ENCODE measurements at regions not wholly inside any gene's neighbourhood (a gene's known extent, or its start where the extent isn't known, plus 50 kb on each side); places are given as distances from the start of the nearest gene placed in this dataset.

GRCh38 chr14:21875791-21876190 lies 202.2 kb upstream of the OR4E1 start:
- H3K4me1 ChIP-seq, result no peaks in the 10 kb centered on the region
- H3K27me3 ChIP-seq, result no peaks in the 10 kb centered on the region
- intact Hi-C loops (cut with DNase I; ENCODE audit: low total_unique reads), result no loop called here
- H3K36me3 ChIP-seq, result no peaks in the 10 kb centered on the region
- DNase-seq, result no peak
- H3K4me3 ChIP-seq, result no peak overlapping the region
- no peak overlapping the region for H3K27ac ChIP-seq
- no peaks in the 10 kb centered on the region for H3K9me3 ChIP-seq
- TF ChIP-seq, protein P1, sequence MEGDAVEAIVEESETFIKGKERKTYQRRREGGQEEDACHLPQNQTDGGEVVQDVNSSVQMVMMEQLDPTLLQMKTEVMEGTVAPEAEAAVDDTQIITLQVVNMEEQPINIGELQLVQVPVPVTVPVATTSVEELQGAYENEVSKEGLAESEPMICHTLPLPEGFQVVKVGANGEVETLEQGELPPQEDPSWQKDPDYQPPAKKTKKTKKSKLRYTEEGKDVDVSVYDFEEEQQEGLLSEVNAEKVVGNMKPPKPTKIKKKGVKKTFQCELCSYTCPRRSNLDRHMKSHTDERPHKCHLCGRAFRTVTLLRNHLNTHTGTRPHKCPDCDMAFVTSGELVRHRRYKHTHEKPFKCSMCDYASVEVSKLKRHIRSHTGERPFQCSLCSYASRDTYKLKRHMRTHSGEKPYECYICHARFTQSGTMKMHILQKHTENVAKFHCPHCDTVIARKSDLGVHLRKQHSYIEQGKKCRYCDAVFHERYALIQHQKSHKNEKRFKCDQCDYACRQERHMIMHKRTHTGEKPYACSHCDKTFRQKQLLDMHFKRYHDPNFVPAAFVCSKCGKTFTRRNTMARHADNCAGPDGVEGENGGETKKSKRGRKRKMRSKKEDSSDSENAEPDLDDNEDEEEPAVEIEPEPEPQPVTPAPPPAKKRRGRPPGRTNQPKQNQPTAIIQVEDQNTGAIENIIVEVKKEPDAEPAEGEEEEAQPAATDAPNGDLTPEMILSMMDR (IDR thresholded peaks at IDR 0.05), result no peak

GRCh38 chr14:21874946-21875345 lies 201.3 kb upstream of the OR4E1 start:
- intact Hi-C loops (cut with DNase I; ENCODE audit: low total_unique reads), result no loop called here
- TF ChIP-seq, protein P1 (IDR thresholded peaks at IDR 0.05), result no peak
- H3K4me3 ChIP-seq, result no peak overlapping the region
- H3K27ac ChIP-seq, result no peak overlapping the region
- H3K27me3 ChIP-seq, result no peaks in the 10 kb centered on the region
- no peak for DNase-seq
- no peaks in the 10 kb centered on the region for H3K4me1 ChIP-seq
- no peaks in the 10 kb centered on the region for H3K9me3 ChIP-seq
- H3K36me3 ChIP-seq, result no peaks in the 10 kb centered on the region

- TF ChIP-seq, protein P1 (IDR thresholded peaks at IDR 0.05), result no peak
- Histone ChIP-seq H3K9me3 (no peaks in the 10 kb centered on the region), H3K27me3 (no peaks in the 10 kb centered on the region), H3K4me1 (no peaks in the 10 kb centered on the region), H3K36me3 (no peaks in the 10 kb centered on the region), H3K27ac (no peak overlapping the region), H3K4me3 (no peak overlapping the region)
- DNase-seq, result no peak
- intact Hi-C loops (cut with DNase I; ENCODE audit: low total_unique reads), result no loop called here
Measured at GRCh38 chr14:21874167-21874566, 200.5 kb upstream of the OR4E1 start.

DNA sequence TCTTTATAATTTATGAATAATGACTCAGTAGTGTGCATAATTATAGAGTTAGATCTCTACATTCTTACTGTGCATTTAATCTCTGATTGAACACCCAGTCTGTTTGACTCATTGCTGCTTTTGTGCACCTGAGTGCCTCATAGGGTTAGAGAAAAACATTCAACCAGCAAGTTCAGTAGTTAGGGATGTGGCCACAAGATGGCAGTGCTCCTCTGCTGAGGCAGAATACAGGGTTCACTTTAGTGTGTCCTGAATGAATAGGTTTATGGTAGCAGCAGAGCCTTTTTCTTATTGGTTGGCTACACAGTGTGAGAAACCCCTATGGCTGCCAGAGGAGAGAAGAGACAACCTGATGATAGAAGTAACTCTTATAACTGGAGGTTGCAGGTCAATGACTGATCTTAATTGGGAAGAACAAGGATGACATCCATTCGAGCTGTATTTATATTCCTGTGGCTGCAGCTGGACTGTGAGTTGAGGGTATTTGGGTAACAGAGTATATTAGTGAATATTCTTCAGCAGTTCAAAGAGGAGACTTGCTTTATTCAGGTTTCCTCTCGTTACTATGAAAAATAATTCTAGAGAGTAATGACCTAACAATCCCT lies 194.9 kb upstream of the OR4E1 start:
- H3K36me3 ChIP-seq, result no peaks in the 10 kb centered on the region
- peak in 1 of 2 donors; percentile 22 for DNase-seq
- intact Hi-C loops (cut with DNase I; ENCODE audit: low total_unique reads), result no loop called here
- H3K4me3 ChIP-seq, result no peak overlapping the region
- no peaks in the 10 kb centered on the region for H3K4me1 ChIP-seq
- H3K27ac ChIP-seq, result no peak overlapping the region
- no peaks in the 10 kb centered on the region for H3K9me3 ChIP-seq
- TF ChIP-seq, protein P1 (IDR thresholded peaks at IDR 0.05), result peak; percentile 18 to 32
- H3K27me3 ChIP-seq, result no peaks in the 10 kb centered on the region

DNA sequence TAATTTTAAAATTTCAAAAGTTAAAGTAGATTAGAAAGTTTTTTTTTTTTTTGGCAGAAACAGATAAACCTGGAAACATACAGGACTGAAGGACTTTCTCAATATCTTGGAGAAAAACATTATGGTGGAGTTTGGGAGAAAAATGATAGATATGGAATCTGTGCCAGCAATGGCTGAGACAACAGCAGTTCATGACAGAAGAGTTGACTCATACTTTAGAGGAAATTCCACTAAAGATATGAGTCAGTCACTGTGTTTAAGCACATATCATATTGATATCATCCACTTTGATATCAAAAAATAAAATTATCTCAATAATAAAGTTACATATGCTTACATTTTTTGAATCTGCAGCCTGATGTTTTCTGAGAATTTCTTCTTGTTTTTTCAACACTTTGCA lies 193.9 kb upstream of the OR4E1 start:
- H3K36me3 ChIP-seq, result no peaks in the 10 kb centered on the region
- no peak overlapping the region for H3K27ac ChIP-seq
- DNase-seq, result no peak
- intact Hi-C loops (cut with DNase I; ENCODE audit: low total_unique reads), result no loop called here
- no peaks in the 10 kb centered on the region for H3K9me3 ChIP-seq
- H3K4me1 ChIP-seq, result no peaks in the 10 kb centered on the region
- H3K4me3 ChIP-seq, result no peak overlapping the region
- H3K27me3 ChIP-seq, result no peaks in the 10 kb centered on the region
- TF ChIP-seq, protein P1 (IDR thresholded peaks at IDR 0.05), result no peak

DNA sequence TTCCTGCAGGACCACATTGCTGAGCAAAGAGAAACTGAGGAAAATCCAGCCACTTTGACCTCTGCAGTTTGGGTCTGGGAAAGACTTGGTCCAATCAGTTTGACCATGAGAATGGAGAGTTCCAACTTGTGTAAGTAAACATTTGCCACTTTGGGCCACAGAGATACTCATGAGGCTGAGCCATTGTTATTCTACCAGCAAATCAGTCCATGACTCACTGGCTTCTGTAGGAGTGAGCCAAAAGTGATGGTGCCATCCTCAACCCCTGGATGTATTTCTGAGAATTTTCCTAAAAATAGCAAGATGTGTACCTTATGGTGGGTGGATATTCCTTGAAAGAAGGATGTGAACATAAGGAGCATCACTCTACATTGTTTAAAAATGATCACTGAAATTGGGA lies 192.9 kb upstream of the OR4E1 start:
- Histone ChIP-seq H3K27me3 (no peaks in the 10 kb centered on the region), H3K4me3 (no peak overlapping the region), H3K4me1 (no peaks in the 10 kb centered on the region), H3K9me3 (no peaks in the 10 kb centered on the region), H3K36me3 (no peaks in the 10 kb centered on the region), H3K27ac (no peak overlapping the region)
- TF ChIP-seq, protein P1 (IDR thresholded peaks at IDR 0.05), result no peak
- DNase-seq, result no peak
- intact Hi-C loops (cut with DNase I; ENCODE audit: low total_unique reads), result no loop called here
